HCT116 (cell line): ENCODE measurements at regions not wholly inside any gene's neighbourhood (a gene's known extent, or its start where the extent isn't known, plus 50 kb on each side); places are given as distances from the start of the nearest gene placed in this dataset.

Source experiments
- ATAC-seq: fragments of 200-7000 bp; cut with Tn5 transposase; 2 replicates; pipeline ENCODE4 v1.9.1; 2020; ENCODE audit warnings: mild to moderate bottlenecking, moderate library complexity
- BruUV-seq: library from RNA; stranded (reverse); fragments of 400-500 nt; replicated peaks from 2 replicates; lab custom pipeline; 2021; lab: Mats Ljungman, UMichigan
- CTCF ChIA-PET: fragments of 300-600 bp; sonication (Branson Sonifier 250); formaldehyde crosslinking; loops from one replicate; lab custom pipeline; 2021; ENCODE audit warnings: antibody characterized with exemption; lab: Charles Lee
- POLR2A ChIA-PET: fragments of 300-600, 350-600 bp; sonication (Branson Sonifier 250); formaldehyde crosslinking; loops from one replicate; lab custom pipeline; 2021; ENCODE audit warnings: antibody characterized with exemption; lab: Charles Lee
- RAD21 ChIA-PET, 2 experiments: fragments of 300-600 bp; sonication (Branson Sonifier 250); formaldehyde crosslinking; loops; one replicate each; lab custom pipeline; 2023; ENCODE audit warnings: low total read pairs in 2 of 2; ENCODE audit not compliant: uncharacterized antibody in 2 of 2, unreplicated experiment in 2 of 2, low non-redundant PET in 1 of 2; lab: Charles Lee
- DNase-seq: peaks from one replicate; pipeline ENCODE4 v3.0.0-alpha.2; 2010; ENCODE audit warnings: low read depth, low spot score
- H2AFZ ChIP-seq: fragments of 200-600 bp; shearing (Covaris generic), sonication (generic); 2 replicates; pipeline ENCODE4 v1.6.1; 2017; ENCODE audit warnings: low read depth, mixed run types, mixed read lengths, antibody characterized with exemption, low read length; ENCODE audit not compliant: poor library complexity, severe bottlenecking
- H3K27ac ChIP-seq: 2 replicates; pipeline ENCODE4 v1.5.1; 2012; ENCODE audit warnings: low read depth, low read length
- H3K27me3 ChIP-seq: fragments of 200-600 bp; sonication (generic); 2 replicates; pipeline ENCODE4 v1.6.1; 2016; ENCODE audit warnings: mixed run types, low read length, mixed read lengths; ENCODE audit not compliant: insufficient read depth
- H3K36me3 ChIP-seq, 2 experiments: fragments of 200-500 bp in 1 of 2; fragments of 200-600 bp in 1 of 2; sonication (Bioruptor generic) in 1 of 2; sonication (generic) in 1 of 2; 2 replicates each; pipeline versions ENCODE4 v1.5.1 to v1.6.1; 2014 to 2016; ENCODE audit warnings: low read length in 2 of 2, inconsistent platforms in 1 of 2, mixed read lengths in 1 of 2, mixed run types in 1 of 2; ENCODE audit not compliant: insufficient read depth in 2 of 2, control insufficient read depth in 1 of 2
- H3K4me1 ChIP-seq, 2 experiments: fragments of 200-600 bp in 1 of 2; sonication (generic) in 1 of 2; 2 replicates each; pipeline versions ENCODE4 v1.5.1 to v1.6.1; 2012 to 2017; ENCODE audit warnings: low read length in 2 of 2, inconsistent platforms in 1 of 2, mild to moderate bottlenecking in 1 of 2, mixed read lengths in 1 of 2, mixed run types in 1 of 2, moderate library complexity in 1 of 2; ENCODE audit not compliant: insufficient read depth in 2 of 2, control insufficient read depth in 1 of 2
- H3K4me2 ChIP-seq: fragments of 200-600 bp; sonication (generic); 2 replicates; pipeline ENCODE4 v1.6.1; 2017; ENCODE audit warnings: mixed run types, low read length, mixed read lengths
- H3K4me3 ChIP-seq, 2 experiments: fragments of 200-600 bp in 1 of 2; sonication (generic) in 1 of 2; replicated peaks in 1 of 2; 2 replicates each; pipeline ENCODE4 v1.5.1; 2011 to 2016; ENCODE audit warnings: low read length in 2 of 2, control low read depth in 1 of 2, low read depth in 1 of 2, mild to moderate bottlenecking in 1 of 2, mixed read lengths in 1 of 2, mixed run types in 1 of 2
- H3K79me2 ChIP-seq: fragments of 200-600 bp; sonication (generic); 2 replicates; pipeline ENCODE4 v1.6.1; 2017; ENCODE audit warnings: mild to moderate bottlenecking, mixed run types, low read length, moderate library complexity, mixed read lengths; ENCODE audit not compliant: insufficient read depth
- H3K9ac ChIP-seq: fragments of 200-600 bp; sonication (generic); 2 replicates; pipeline ENCODE4 v1.6.1; 2016; ENCODE audit warnings: low read length, mixed read lengths
- H3K9me2 ChIP-seq: fragments of 200-600 bp; sonication (generic), shearing (Covaris generic); 2 replicates; pipeline ENCODE4 v1.6.1; 2017; ENCODE audit warnings: mixed run types, mild to moderate bottlenecking, moderate library complexity; ENCODE audit not compliant: insufficient read depth
- H3K9me3 ChIP-seq, 2 experiments: fragments of 200-500 bp in 1 of 2; fragments of 200-600 bp in 1 of 2; sonication (Bioruptor generic) in 1 of 2; sonication (generic) in 1 of 2; 2 replicates each; pipeline ENCODE4 v1.6.1; 2014 to 2017; ENCODE audit warnings: low read length in 2 of 2, mixed read lengths in 2 of 2, inconsistent platforms in 1 of 2, low read depth in 1 of 2, mild to moderate bottlenecking in 1 of 2, mixed run types in 1 of 2, moderate library complexity in 1 of 2; ENCODE audit not compliant: control insufficient read depth in 1 of 2, insufficient read depth in 1 of 2
- H4K20me1 ChIP-seq: fragments of 200-600 bp; sonication (generic), shearing (Covaris generic); 2 replicates; pipeline ENCODE4 v1.6.1; 2017; ENCODE audit warnings: mixed run types, mild to moderate bottlenecking, moderate library complexity; ENCODE audit not compliant: insufficient read depth
- CBX3 ChIP-seq: IDR thresholded peaks from 2 replicates; pipeline ENCODE4 v1.6.1; 2012; ENCODE audit warnings: low read depth
- CEBPB ChIP-seq: IDR thresholded peaks from 2 replicates; pipeline ENCODE4 v1.6.1; 2012; ENCODE audit warnings: low read depth
- CTCF ChIP-seq, 3 experiments: fragments of 200-600 bp in 1 of 3; sonication (generic) in 1 of 3; IDR thresholded peaks in 2 of 3; conservative IDR thresholded peaks in 1 of 3; 2 replicates each; pipeline ENCODE4 v1.5.1; 2012 to 2017; ENCODE audit warnings: low read depth in 2 of 3, low read length in 2 of 3, antibody characterized with exemption in 1 of 3, borderline replicate concordance in 1 of 3, control low read depth in 1 of 3, mild to moderate bottlenecking in 1 of 3, mixed read lengths in 1 of 3, mixed run types in 1 of 3, moderate library complexity in 1 of 3; ENCODE audit not compliant: insufficient read depth in 1 of 3
- EGR1 ChIP-seq: IDR thresholded peaks from 2 replicates; pipeline ENCODE4 v1.6.1; 2012; ENCODE audit warnings: low read depth
- ELF1 ChIP-seq: IDR thresholded peaks from 2 replicates; pipeline ENCODE4 v1.6.1; 2012; ENCODE audit warnings: low read depth, borderline replicate concordance
- EZH2phosphoT487 ChIP-seq: fragments of 200-600 bp; IDR thresholded peaks from 2 replicates; pipeline ENCODE4 v1.6.1; 2018; ENCODE audit warnings: antibody characterized with exemption, borderline replicate concordance
- FOSL1 ChIP-seq: IDR thresholded peaks from 2 replicates; pipeline ENCODE4 v1.6.1; 2012; ENCODE audit warnings: low read depth
- JUND ChIP-seq: IDR thresholded peaks from 2 replicates; pipeline ENCODE4 v1.6.1; 2012
- POLR2A ChIP-seq: IDR thresholded peaks from 2 replicates; pipeline ENCODE4 v1.7.0; 2011; ENCODE audit warnings: borderline replicate concordance; ENCODE audit not compliant: insufficient read depth, insufficient read length; ENCODE audit errors: extremely low read depth
- POLR2AphosphoS5 ChIP-seq: IDR thresholded peaks from 2 replicates; pipeline ENCODE4 v1.6.1; 2011; ENCODE audit warnings: mild to moderate bottlenecking, low read depth, low read length, moderate library complexity
- RAD21 ChIP-seq: IDR thresholded peaks from 2 replicates; pipeline ENCODE4 v1.6.1; 2012; ENCODE audit warnings: low read depth, mild to moderate bottlenecking
- REST ChIP-seq: IDR thresholded peaks from 2 replicates; pipeline ENCODE4 v1.6.1; 2012; ENCODE audit warnings: low read depth
- SIN3A ChIP-seq: IDR thresholded peaks from 2 replicates; pipeline ENCODE4 v1.6.1; 2012; ENCODE audit warnings: low read depth
- SP1 ChIP-seq: IDR thresholded peaks from 2 replicates; pipeline ENCODE4 v1.6.1; 2012; ENCODE audit warnings: low read depth
- SRF ChIP-seq: IDR thresholded peaks from 2 replicates; pipeline ENCODE4 v1.6.1; 2012; ENCODE audit warnings: low read depth
- YY1 ChIP-seq: IDR thresholded peaks from 2 replicates; pipeline ENCODE4 v1.6.1; 2011; ENCODE audit warnings: low read length, low read depth, moderate library complexity, mild to moderate bottlenecking; ENCODE audit not compliant: insufficient replicate concordance; ENCODE audit errors: extremely low read depth
- ZFX ChIP-seq: fragments of 450-650 bp; IDR thresholded peaks from 2 replicates; pipeline ENCODE4 v1.6.1; 2017
- ZNF274 ChIP-seq: fragments of 200-500 bp; sonication (Bioruptor generic); IDR thresholded peaks from 2 replicates; pipeline ENCODE4 v1.6.1; 2014; ENCODE audit warnings: mild to moderate bottlenecking, low read depth, low read length, inconsistent platforms
- intact Hi-C: fragments of 100-400 bp; cut with micrococcal nuclease; formaldehyde crosslinking; loops from 2 replicates; pipeline ENCODE4 v1.10.0; 2022
- TF ChIP-seq, protein P1 (sequence below): IDR thresholded peaks from 2 replicates; pipeline ENCODE4 v1.6.1; 2011; ENCODE audit warnings: mild to moderate bottlenecking, low read length, moderate library complexity; ENCODE audit not compliant: insufficient replicate concordance; ENCODE audit errors: extremely low read depth

DNA sequence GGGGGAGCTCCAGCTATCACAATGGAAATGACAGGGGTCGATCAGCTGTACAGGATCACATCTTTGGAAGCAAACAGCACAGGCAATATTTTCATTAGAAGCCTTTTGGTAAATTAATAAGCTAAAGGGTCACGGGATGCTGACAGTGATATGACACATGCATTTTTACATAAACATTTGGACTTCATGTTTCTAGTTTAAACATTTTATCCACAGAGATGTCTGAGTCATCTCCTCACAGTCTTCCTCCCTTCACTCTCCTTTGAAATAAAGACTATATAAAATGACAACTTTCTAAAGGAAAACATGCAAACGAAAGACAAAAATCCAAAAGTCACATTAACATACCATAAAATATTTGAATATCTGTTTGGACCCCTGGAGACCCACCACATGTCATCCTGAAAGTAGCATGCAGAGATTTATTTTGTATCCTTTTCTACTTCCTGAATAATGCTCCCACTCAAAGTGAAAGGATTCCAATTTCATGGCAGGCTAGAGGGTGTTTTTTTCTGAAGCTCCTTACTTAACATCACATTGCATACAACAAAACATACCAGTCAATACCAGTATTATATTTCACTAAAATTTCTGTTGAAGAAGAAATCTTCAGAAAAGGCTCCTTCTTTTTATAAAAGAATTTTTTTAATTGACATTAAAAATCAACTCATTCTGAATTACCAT, 200.1 kb upstream of the PPARGC1A start:
- intact Hi-C loops: no loop called here
- no peaks in the 10 kb centered on the region for H3K4me1 ChIP-seq
- H3K79me2 ChIP-seq: no peaks in the 10 kb centered on the region
- peaks cover 0 to 7% of the 10 kb centered on the region in 2 experiments; a peak in 1 of 4 replicates for H3K9me3 ChIP-seq
- no peaks in the 10 kb centered on the region for H3K9me2 ChIP-seq
- no peak overlapping the region for H3K4me2 ChIP-seq
- no peaks in the 10 kb centered on the region for H4K20me1 ChIP-seq
- POLR2A ChIA-PET: no interaction called here
- DNase-seq (no peak), ATAC-seq (no peak)
- H3K27ac ChIP-seq: no peak overlapping the region
- no peak overlapping the region for H3K9ac ChIP-seq
- BruUV-seq: no TSS peak
- H3K4me3 ChIP-seq: no peak overlapping the region
- RAD21 ChIA-PET: no interaction called here
- TF ChIP-seq POLR2A (no peak), EGR1 (no peak), YY1 (no peak), ZFX (no peak), SP1 (no peak), SRF (no peak), ZNF274 (no peak), CBX3 (no peak), JUND (no peak), CTCF (IDR thresholded peaks at IDR 0.05 in 2 of 3, conservative IDR thresholded peaks at IDR 0.05 in 1 of 3; ENCODE audit: borderline replicate concordance in 1 of 3, insufficient read depth in 1 of 3, low read depth in 2 of 3, low read length in 2 of 3) (no peak), RAD21 (no peak), FOSL1 (no peak), POLR2AphosphoS5 (no peak), SIN3A (no peak), ELF1 (no peak), REST (no peak), EZH2phosphoT487 (no peak), CEBPB (no peak)
- TF ChIP-seq, protein P1, sequence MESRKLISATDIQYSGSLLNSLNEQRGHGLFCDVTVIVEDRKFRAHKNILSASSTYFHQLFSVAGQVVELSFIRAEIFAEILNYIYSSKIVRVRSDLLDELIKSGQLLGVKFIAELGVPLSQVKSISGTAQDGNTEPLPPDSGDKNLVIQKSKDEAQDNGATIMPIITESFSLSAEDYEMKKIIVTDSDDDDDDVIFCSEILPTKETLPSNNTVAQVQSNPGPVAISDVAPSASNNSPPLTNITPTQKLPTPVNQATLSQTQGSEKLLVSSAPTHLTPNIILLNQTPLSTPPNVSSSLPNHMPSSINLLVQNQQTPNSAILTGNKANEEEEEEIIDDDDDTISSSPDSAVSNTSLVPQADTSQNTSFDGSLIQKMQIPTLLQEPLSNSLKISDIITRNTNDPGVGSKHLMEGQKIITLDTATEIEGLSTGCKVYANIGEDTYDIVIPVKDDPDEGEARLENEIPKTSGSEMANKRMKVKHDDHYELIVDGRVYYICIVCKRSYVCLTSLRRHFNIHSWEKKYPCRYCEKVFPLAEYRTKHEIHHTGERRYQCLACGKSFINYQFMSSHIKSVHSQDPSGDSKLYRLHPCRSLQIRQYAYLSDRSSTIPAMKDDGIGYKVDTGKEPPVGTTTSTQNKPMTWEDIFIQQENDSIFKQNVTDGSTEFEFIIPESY: no peak
- no peaks in the 10 kb centered on the region for H3K27me3 ChIP-seq
- no peaks in the 10 kb centered on the region for H3K36me3 ChIP-seq
- CTCF ChIA-PET: no interaction called here
- no peak overlapping the region for H2AFZ ChIP-seq
